Vagina (tissue), 2 donors: ENCODE measurements at regions not wholly inside any gene's neighbourhood (a gene's known extent, or its start where the extent isn't known, plus 50 kb on each side); places are given as distances from the start of the nearest gene placed in this dataset.
A peak's percentile ranks its signal among the peaks of the same experiment; 100 is the strongest.

Experiments
- DNase-seq, 2 donors: peaks; one replicate each; pipeline ENCODE4 v3.0.0-alpha.2; 2017; ENCODE audit errors: extremely low spot score in 2 of 2
- H3K27ac ChIP-seq: fragments of 200-600 bp; sonication (generic); one replicate; pipeline ENCODE4 v1.5.1; 2019
- H3K27me3 ChIP-seq: fragments of 200-600 bp; sonication (generic); one replicate; pipeline ENCODE4 v1.5.1; 2019
- H3K36me3 ChIP-seq, 2 donors: fragments of 200-600 bp; sonication (generic); one replicate each; pipeline ENCODE4 v1.5.1; 2017 to 2019
- H3K4me1 ChIP-seq: fragments of 200-600 bp; sonication (generic); one replicate; pipeline ENCODE4 v1.5.1; 2019
- H3K4me3 ChIP-seq, 2 donors: fragments of 200-600 bp; sonication (generic); 1 replicate in 1 of 2; 2 replicates in 1 of 2; pipeline ENCODE4 v1.5.1; 2016 to 2019
- H3K9me3 ChIP-seq: fragments of 200-600 bp; sonication (generic); one replicate; pipeline ENCODE4 v1.5.1; 2019
- CTCF ChIP-seq, 3 experiments: fragments of 450-650 bp in 2 of 3; fragments of 200-600 bp in 1 of 3; sonication (generic) in 1 of 3; IDR thresholded peaks; one replicate each; pipeline ENCODE4 v1.5.1; 2017 to 2019; ENCODE audit warnings: antibody characterized with exemption in 3 of 3, mild to moderate bottlenecking in 2 of 3, moderate library complexity in 2 of 3
- POLR2A ChIP-seq, 2 donors: fragments of 450-650 bp; IDR thresholded peaks; one replicate each; pipeline ENCODE4 v1.6.1; 2017; ENCODE audit warnings: antibody characterized with exemption in 2 of 2, mild to moderate bottlenecking in 2 of 2, moderate library complexity in 2 of 2
- POLR2AphosphoS5 ChIP-seq, 2 donors: sonication (generic); formaldehyde crosslinking; IDR thresholded peaks; one replicate each; pipeline ENCODE4 v1.9.0; 2017; ENCODE audit warnings: antibody characterized with exemption in 2 of 2, mild to moderate bottlenecking in 2 of 2, low read depth in 1 of 2; ENCODE audit not compliant: insufficient read depth in 1 of 2
- intact Hi-C: fragments of 100-400 bp; cut with DNase I; formaldehyde crosslinking; loops from one replicate; pipeline ENCODE4 v1.15.1; 2023

- DNase-seq: no peak
- no peaks in the 10 kb centered on the region for H3K36me3 ChIP-seq
- H3K4me1 ChIP-seq: peaks cover 39% of the 10 kb centered on the region
- H3K4me3 ChIP-seq: no peak overlapping the region
- no peaks in the 10 kb centered on the region for H3K9me3 ChIP-seq
- intact Hi-C loops: no loop called here
- peak overlapping the region; percentile 43 for H3K27ac ChIP-seq
- TF ChIP-seq POLR2A (IDR thresholded peaks at IDR 0.05): no peak
- TF ChIP-seq CTCF (IDR thresholded peaks at IDR 0.05): no peak
- TF ChIP-seq POLR2AphosphoS5 (IDR thresholded peaks at IDR 0.05; ENCODE audit: insufficient read depth in 1 of 2, low read depth in 1 of 2): no peak
- H3K27me3 ChIP-seq: no peaks in the 10 kb centered on the region
Observed at GRCh38 chr10:61835946-61836887, 65.3 kb upstream of the ARID5B start.

GRCh38 chr10:61836888-61837754, 64.4 kb upstream of the ARID5B start:
- intact Hi-C loops: no loop called here
- no peaks in the 10 kb centered on the region for H3K9me3 ChIP-seq
- no peaks in the 10 kb centered on the region for H3K36me3 ChIP-seq
- DNase-seq: no peak
- H3K4me3 ChIP-seq: no peak overlapping the region
- no peaks in the 10 kb centered on the region for H3K27me3 ChIP-seq
- peak overlapping the region; percentile 45 for H3K27ac ChIP-seq
- peaks cover 39% of the 10 kb centered on the region for H3K4me1 ChIP-seq
- no peak for TF ChIP-seq CTCF (IDR thresholded peaks at IDR 0.05)
- no peak for TF ChIP-seq POLR2AphosphoS5 (IDR thresholded peaks at IDR 0.05; ENCODE audit: insufficient read depth in 1 of 2, low read depth in 1 of 2)
- no peak for TF ChIP-seq POLR2A (IDR thresholded peaks at IDR 0.05)

- no peak for DNase-seq
- intact Hi-C loops: no loop called here
- H3K4me3 ChIP-seq: no peak overlapping the region
- H3K36me3 ChIP-seq: no peaks in the 10 kb centered on the region
- TF ChIP-seq POLR2AphosphoS5 (IDR thresholded peaks at IDR 0.05; ENCODE audit: insufficient read depth in 1 of 2, low read depth in 1 of 2) (no peak), CTCF (IDR thresholded peaks at IDR 0.05) (no peak)
- no peaks in the 10 kb centered on the region for H3K9me3 ChIP-seq
- H3K27me3 ChIP-seq: no peaks in the 10 kb centered on the region
- H3K27ac ChIP-seq: peak overlapping the region; percentile 45
- peaks cover 39% of the 10 kb centered on the region for H3K4me1 ChIP-seq
Observed at GRCh38 chr10:61837755-61838171, 63.7 kb upstream of the ARID5B start.

- H3K36me3 ChIP-seq: no peaks in the 10 kb centered on the region
- H3K9me3 ChIP-seq: no peaks in the 10 kb centered on the region
- H3K4me3 ChIP-seq: no peak overlapping the region
- TF ChIP-seq POLR2A (IDR thresholded peaks at IDR 0.05) (no peak), CTCF (IDR thresholded peaks at IDR 0.05) (no peak)
- H3K4me1 ChIP-seq: peaks cover 36% of the 10 kb centered on the region
- H3K27ac ChIP-seq: no peak overlapping the region
- no peaks in the 10 kb centered on the region for H3K27me3 ChIP-seq
- intact Hi-C loops: no loop called here
- DNase-seq: no peak
Observed at GRCh38 chr10:61839916-61840315, 61.6 kb upstream of the ARID5B start.
